ENCODE measurements at regions not wholly inside any gene's neighbourhood (a gene's known extent, or its start where the extent isn't known, plus 50 kb on each side); places are given as distances from the start of the nearest gene placed in this dataset.
"Not testable (repeated sequence)": the region's sequence is repeated elsewhere in the genome, so short reads cannot be mapped to it uniquely, and the experiment has no call there.

GRCh38 chr13:90485436-90485835 lies 862.1 kb upstream of the MIR17HG start:
- no peaks in the 10 kb centered on the region for H3K27me3 ChIP-seq (ENCODE audit: low read depth, low read length)
- H3K79me2 ChIP-seq (ENCODE audit: low read length), result no peaks in the 10 kb centered on the region
- no peaks in the 10 kb centered on the region for H4K20me1 ChIP-seq (ENCODE audit: insufficient read depth, low read length)
- H2AFZ ChIP-seq (ENCODE audit: low read depth, low read length), result no peak overlapping the region; the same call in 1 of the 2 replicates
- no peak overlapping the region for H3K4me2 ChIP-seq (ENCODE audit: low read length)
- no peaks in the 10 kb centered on the region for H3K36me3 ChIP-seq (replicated peaks; ENCODE audit: low read depth, low read length)
- H3K4me1 ChIP-seq (ENCODE audit: low read length), result no peaks in the 10 kb centered on the region
- H3K9ac ChIP-seq (ENCODE audit: low read length), result no peak overlapping the region
- no peak overlapping the region for H3K4me3 ChIP-seq (ENCODE audit: low read length)
- H3K27ac ChIP-seq (ENCODE audit: low read length), result no peak overlapping the region
- 0 out of 2 replicates have a peak, but pooled peaks cover 3% of the 10 kb centered on the region for H3K9me3 ChIP-seq (ENCODE audit: insufficient read depth, low read length)
- TF ChIP-seq EZH2phosphoT487 (IDR thresholded peaks at IDR 0.05; ENCODE audit: low read depth) (no peak), CTCF (IDR thresholded peaks at IDR 0.05; ENCODE audit: low read depth, low read length) (no peak)

- Histone ChIP-seq H3K4me2 (ENCODE audit: low read length) (no peak overlapping the region), H3K27ac (ENCODE audit: low read length) (no peak overlapping the region), H4K20me1 (ENCODE audit: insufficient read depth, low read length) (no peaks in the 10 kb centered on the region), H3K36me3 (replicated peaks; ENCODE audit: low read depth, low read length) (no peaks in the 10 kb centered on the region), H3K4me3 (ENCODE audit: low read length) (no peak overlapping the region), H3K4me1 (ENCODE audit: low read length) (no peaks in the 10 kb centered on the region), H3K9me3 (ENCODE audit: insufficient read depth, low read length) (peaks cover 8% of the 10 kb centered on the region; the same call in 1 of the 2 replicates), H2AFZ (ENCODE audit: low read depth, low read length) (no peak overlapping the region), H3K27me3 (ENCODE audit: low read depth, low read length) (no peaks in the 10 kb centered on the region), H3K79me2 (ENCODE audit: low read length) (no peaks in the 10 kb centered on the region), H3K9ac (ENCODE audit: low read length) (no peak overlapping the region)
- TF ChIP-seq CTCF (IDR thresholded peaks at IDR 0.05; ENCODE audit: low read depth, low read length), result no peak
- TF ChIP-seq EZH2phosphoT487 (IDR thresholded peaks at IDR 0.05; ENCODE audit: low read depth), result no peak
These were observed 854.6 kb upstream of the MIR17HG start for GRCh38 chr13:90492872-90493271.

GRCh38 chr13:90493667-90494066 lies 853.8 kb upstream of the MIR17HG start:
- Histone ChIP-seq H3K27ac (ENCODE audit: low read length) (no peak overlapping the region), H3K9me3 (ENCODE audit: insufficient read depth, low read length) (peaks cover 5% of the 10 kb centered on the region; the same call in 1 of the 2 replicates), H3K79me2 (ENCODE audit: low read length) (no peaks in the 10 kb centered on the region), H4K20me1 (ENCODE audit: insufficient read depth, low read length) (no peaks in the 10 kb centered on the region), H2AFZ (ENCODE audit: low read depth, low read length) (no peak overlapping the region; the same call in 1 of the 2 replicates), H3K4me3 (ENCODE audit: low read length) (no peak overlapping the region), H3K36me3 (replicated peaks; ENCODE audit: low read depth, low read length) (no peaks in the 10 kb centered on the region), H3K9ac (ENCODE audit: low read length) (no peak overlapping the region), H3K27me3 (ENCODE audit: low read depth, low read length) (no peaks in the 10 kb centered on the region), H3K4me2 (ENCODE audit: low read length) (no peak overlapping the region), H3K4me1 (ENCODE audit: low read length) (no peaks in the 10 kb centered on the region)
- TF ChIP-seq EZH2phosphoT487 (IDR thresholded peaks at IDR 0.05; ENCODE audit: low read depth) (no peak), CTCF (IDR thresholded peaks at IDR 0.05; ENCODE audit: low read depth, low read length) (no peak)

GRCh38 chr13:90494849-90495248 lies 852.6 kb upstream of the MIR17HG start:
- H3K9ac ChIP-seq (ENCODE audit: low read length); H3K4me1 ChIP-seq (ENCODE audit: low read length); H3K79me2 ChIP-seq (ENCODE audit: low read length); H3K27ac ChIP-seq (ENCODE audit: low read length); H3K4me2 ChIP-seq (ENCODE audit: low read length); H3K4me3 ChIP-seq (ENCODE audit: low read length); H3K36me3 ChIP-seq (replicated peaks; ENCODE audit: low read depth, low read length); H3K27me3 ChIP-seq (ENCODE audit: low read depth, low read length); H4K20me1 ChIP-seq (ENCODE audit: insufficient read depth, low read length); H3K9me3 ChIP-seq (ENCODE audit: insufficient read depth, low read length); H2AFZ ChIP-seq (ENCODE audit: low read depth, low read length): not testable (repeated sequence)

- Histone ChIP-seq H3K27me3 (ENCODE audit: low read depth, low read length) (no peaks in the 10 kb centered on the region), H3K27ac (ENCODE audit: low read length) (no peak overlapping the region)
These were observed 849.4 kb upstream of the MIR17HG start for GRCh38 chr13:90498096-90498495.

More at GRCh38 chr13:90498096-90498495, 849.4 kb upstream of the MIR17HG start:
- Histone ChIP-seq H3K36me3 (replicated peaks; ENCODE audit: low read depth, low read length) (no peaks in the 10 kb centered on the region), H3K4me3 (ENCODE audit: low read length) (no peak overlapping the region), H3K4me1 (ENCODE audit: low read length) (no peaks in the 10 kb centered on the region), H2AFZ (ENCODE audit: low read depth, low read length) (no peak overlapping the region), H3K9ac (ENCODE audit: low read length) (no peak overlapping the region), H4K20me1 (ENCODE audit: insufficient read depth, low read length) (no peaks in the 10 kb centered on the region), H3K4me2 (ENCODE audit: low read length) (no peak overlapping the region), H3K79me2 (ENCODE audit: low read length) (no peaks in the 10 kb centered on the region), H3K9me3 (ENCODE audit: insufficient read depth, low read length) (no peaks in the 10 kb centered on the region; the same call in none of the 2 replicates)
- no peak for TF ChIP-seq CTCF (IDR thresholded peaks at IDR 0.05; ENCODE audit: low read depth, low read length)
- TF ChIP-seq EZH2phosphoT487 (IDR thresholded peaks at IDR 0.05; ENCODE audit: low read depth), result no peak

Data from OCI-LY3 (cell line).